HFFc6 (cell line): ENCODE measurements at regions not wholly inside any gene's neighbourhood (a gene's known extent, or its start where the extent isn't known, plus 50 kb on each side); places are given as distances from the start of the nearest gene placed in this dataset.

Experiments used
- DNase-seq: peaks from one replicate; pipeline ENCODE4 v3.0.0-alpha.2; 2018
- H3K27ac Mint-ChIP-seq: 2 replicates; pipeline ENCODE4 v1.8.0; 2020; ENCODE audit warnings: mild to moderate bottlenecking, mixed read lengths
- H3K27me3 Mint-ChIP-seq: 2 replicates; pipeline ENCODE4 v1.8.0; 2021; ENCODE audit warnings: mild to moderate bottlenecking, moderate library complexity, mixed read lengths; ENCODE audit not compliant: insufficient read depth
- H3K36me3 Mint-ChIP-seq: 2 replicates; pipeline ENCODE4 v1.8.0; 2021; ENCODE audit warnings: low read depth, mixed read lengths
- H3K4me1 Mint-ChIP-seq: 2 replicates; pipeline ENCODE4 v1.8.0; 2020; ENCODE audit warnings: low read depth, mixed read lengths
- H3K4me3 Mint-ChIP-seq: 2 replicates; pipeline ENCODE4 v1.8.0; 2020; ENCODE audit warnings: mild to moderate bottlenecking, moderate library complexity, mixed read lengths
- H3K9me3 Mint-ChIP-seq: 2 replicates; pipeline ENCODE4 v1.8.0; 2020; ENCODE audit warnings: mild to moderate bottlenecking, mixed read lengths
- CTCF ChIP-seq: fragments of 200-600 bp; sonication (generic); IDR thresholded peaks from 2 replicates; pipeline ENCODE4 v1.5.0; 2021; ENCODE audit warnings: antibody characterized with exemption, mild to moderate bottlenecking

DNA sequence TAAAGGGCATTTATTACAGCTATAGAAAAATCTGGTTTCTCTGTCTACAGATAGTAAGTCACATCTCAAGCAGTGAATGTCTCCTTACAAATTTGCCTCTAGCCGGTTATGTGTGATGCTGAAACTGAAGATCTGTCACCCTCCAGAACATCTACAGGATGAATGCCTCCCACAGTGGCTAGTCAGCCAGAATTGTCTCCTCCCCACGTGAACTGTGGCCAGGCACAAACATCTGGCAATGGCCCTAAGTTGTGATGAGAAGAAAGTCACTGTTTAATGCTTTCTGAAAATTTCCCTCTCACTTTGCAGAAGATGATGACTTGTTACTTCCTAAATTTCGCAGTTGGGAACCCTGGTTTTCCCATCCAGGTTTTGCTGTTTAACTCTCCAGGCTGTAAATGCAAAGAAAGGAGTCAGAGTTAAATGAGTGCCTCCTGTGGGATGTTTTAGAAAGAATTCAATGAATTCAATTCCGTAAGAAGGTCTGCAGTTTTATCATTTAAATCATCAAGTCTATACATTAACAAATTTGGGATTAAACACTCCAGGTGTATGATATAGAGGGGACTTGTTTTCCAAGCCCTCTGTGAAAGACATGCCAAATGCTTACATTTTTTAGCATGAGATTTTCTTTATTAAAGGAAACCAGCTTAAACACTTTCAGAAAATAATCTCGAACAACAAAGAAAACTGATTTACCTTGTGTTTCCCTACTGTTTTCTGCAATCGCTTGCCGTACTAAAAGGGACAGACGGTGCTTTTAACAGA, 55.4 kb upstream of the TLR3 start:
- Mint-ChIP-seq H3K36me3 (no peaks in the 10 kb centered on the region), H3K4me3 (no peak overlapping the region), H3K27me3 (peaks cover 23% of the 10 kb centered on the region), H3K4me1 (peaks cover 7% of the 10 kb centered on the region), H3K9me3 (no peaks in the 10 kb centered on the region), H3K27ac (no peak overlapping the region)
- no peak for TF ChIP-seq CTCF
- no peak for DNase-seq

- no peak for TF ChIP-seq CTCF
- H3K4me3 Mint-ChIP-seq: no peak overlapping the region
- H3K27ac Mint-ChIP-seq: no peak overlapping the region
- DNase-seq: no peak
- peaks cover 7% of the 10 kb centered on the region for H3K4me1 Mint-ChIP-seq
- H3K27me3 Mint-ChIP-seq: peaks cover 22% of the 10 kb centered on the region
- H3K36me3 Mint-ChIP-seq: no peaks in the 10 kb centered on the region
- H3K9me3 Mint-ChIP-seq: no peaks in the 10 kb centered on the region
Measured at GRCh38 chr4:186015212-186015817, 53.6 kb upstream of the TLR3 start.

DNA sequence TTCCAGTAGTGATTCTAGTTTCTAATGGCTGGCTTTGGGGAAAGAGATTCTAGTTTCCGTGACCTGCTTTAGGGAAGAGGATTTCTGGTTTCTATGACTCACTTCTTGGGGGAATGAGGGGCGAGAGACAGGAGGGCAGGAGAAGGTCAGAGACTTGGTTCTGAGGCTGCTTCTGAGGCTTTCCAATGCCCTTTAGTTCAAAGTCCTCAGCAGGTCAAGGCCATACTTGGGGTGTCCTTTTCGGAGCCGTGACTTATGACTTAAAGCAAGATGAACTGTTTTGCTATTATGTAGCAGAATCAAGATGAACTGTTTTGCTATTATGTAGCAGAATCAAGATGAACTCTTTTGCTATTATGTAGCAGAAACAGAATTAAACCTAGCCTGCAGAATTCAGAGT, 52.2 kb upstream of the TLR3 start:
- no peak for DNase-seq
- H3K4me1 Mint-ChIP-seq: peaks cover 7% of the 10 kb centered on the region
- no peak overlapping the region for H3K27ac Mint-ChIP-seq
- TF ChIP-seq CTCF: no peak
- H3K9me3 Mint-ChIP-seq: no peaks in the 10 kb centered on the region
- peaks cover 22% of the 10 kb centered on the region for H3K27me3 Mint-ChIP-seq
- H3K4me3 Mint-ChIP-seq: no peak overlapping the region
- no peaks in the 10 kb centered on the region for H3K36me3 Mint-ChIP-seq

GRCh38 chr4:186017801-186018200, 51.2 kb upstream of the TLR3 start:
- no peaks in the 10 kb centered on the region for H3K9me3 Mint-ChIP-seq
- DNase-seq: no peak
- H3K27ac Mint-ChIP-seq: no peak overlapping the region
- H3K36me3 Mint-ChIP-seq: no peaks in the 10 kb centered on the region
- H3K4me3 Mint-ChIP-seq: no peak overlapping the region
- peaks cover 19% of the 10 kb centered on the region for H3K27me3 Mint-ChIP-seq
- H3K4me1 Mint-ChIP-seq: peaks cover 7% of the 10 kb centered on the region
- no peak for TF ChIP-seq CTCF

GRCh38 chr4:186018261-186018660, 50.7 kb upstream of the TLR3 start:
- no peak overlapping the region for H3K4me3 Mint-ChIP-seq
- TF ChIP-seq CTCF: no peak
- H3K36me3 Mint-ChIP-seq: no peaks in the 10 kb centered on the region
- H3K27ac Mint-ChIP-seq: no peak overlapping the region
- no peak for DNase-seq
- peaks cover 7% of the 10 kb centered on the region for H3K4me1 Mint-ChIP-seq
- H3K9me3 Mint-ChIP-seq: no peaks in the 10 kb centered on the region
- peaks cover 19% of the 10 kb centered on the region for H3K27me3 Mint-ChIP-seq
